Panc1 (cell line): ENCODE measurements at regions not wholly inside any gene's neighbourhood (a gene's known extent, or its start where the extent isn't known, plus 50 kb on each side); places are given as distances from the start of the nearest gene placed in this dataset.

Source experiments
- ATAC-seq: fragments of 200-7000 bp; cut with Tn5 transposase; 2 replicates; pipeline ENCODE4 v1.9.1; 2020; ENCODE audit warnings: mild to moderate bottlenecking, moderate library complexity
- BruUV-seq: library from RNA; stranded (reverse); fragments of 400-500 nt; replicated peaks from 2 replicates; lab custom pipeline; 2021; lab: Mats Ljungman, UMichigan
- CTCF ChIA-PET: fragments of 300-600 bp; sonication (Branson Sonifier 250); formaldehyde crosslinking; loops from one replicate; lab custom pipeline; 2022; ENCODE audit warnings: antibody characterized with exemption; lab: Charles Lee
- POLR2A ChIA-PET: fragments of 300-600 bp; sonication (Branson Sonifier 250); formaldehyde crosslinking; loops from one replicate; lab custom pipeline; 2022; ENCODE audit warnings: antibody characterized with exemption; lab: Charles Lee
- DNase-seq: peaks from one replicate; pipeline ENCODE4 v3.0.0-alpha.2; 2010; ENCODE audit warnings: low read depth, low spot score
- H3K27ac ChIP-seq: 2 replicates; pipeline ENCODE4 v1.5.1; 2011; ENCODE audit warnings: mild to moderate bottlenecking, low read length, inconsistent platforms
- H3K27me3 ChIP-seq: fragments of 200-500 bp; sonication (Bioruptor generic); 2 replicates; pipeline ENCODE4 v1.6.0; 2014; ENCODE audit warnings: low read length, inconsistent platforms; ENCODE audit not compliant: control insufficient read depth, insufficient read depth
- H3K36me3 ChIP-seq: fragments of 200-500 bp; sonication (Bioruptor generic); 2 replicates; pipeline ENCODE4 v1.5.1; 2014; ENCODE audit warnings: inconsistent platforms, mild to moderate bottlenecking, low read length, moderate library complexity; ENCODE audit not compliant: control insufficient read depth, insufficient read depth
- H3K4me1 ChIP-seq: 2 replicates; pipeline ENCODE4 v1.5.1; 2011; ENCODE audit warnings: inconsistent platforms, mild to moderate bottlenecking, low read length, moderate library complexity; ENCODE audit not compliant: control insufficient read depth, insufficient read depth
- H3K4me3 ChIP-seq, 2 experiments: 2 replicates each; pipeline ENCODE4 v1.5.1; 2011 to 2012; ENCODE audit warnings: low read depth in 2 of 2, low read length in 2 of 2, mild to moderate bottlenecking in 2 of 2, inconsistent platforms in 1 of 2, moderate library complexity in 1 of 2
- H3K9me3 ChIP-seq: fragments of 200-500 bp; sonication (Bioruptor generic); 2 replicates; pipeline ENCODE4 v1.5.1; 2014; ENCODE audit warnings: low read depth, mild to moderate bottlenecking, inconsistent platforms, low read length, moderate library complexity; ENCODE audit not compliant: control insufficient read depth, insufficient read depth
- CTCF ChIP-seq: fragments of 450-650 bp; IDR thresholded peaks from 2 replicates; pipeline ENCODE4 v1.5.1; 2017; ENCODE audit warnings: mild to moderate bottlenecking
- POLR2AphosphoS5 ChIP-seq: IDR thresholded peaks from 2 replicates; pipeline ENCODE4 v1.6.1; 2012; ENCODE audit warnings: mild to moderate bottlenecking, low read depth, low read length, moderate library complexity
- REST ChIP-seq, 2 experiments: IDR thresholded peaks; 2 replicates each; pipeline ENCODE4 v1.6.1; 2011 to 2012; ENCODE audit warnings: low read depth in 2 of 2, control low read depth in 1 of 2, low read length in 1 of 2, mild to moderate bottlenecking in 1 of 2, moderate library complexity in 1 of 2; ENCODE audit not compliant: insufficient read depth in 1 of 2
- SIN3A ChIP-seq: IDR thresholded peaks from 2 replicates; pipeline ENCODE4 v1.6.1; 2012; ENCODE audit warnings: low read depth, mild to moderate bottlenecking, low read length, moderate library complexity, borderline replicate concordance; ENCODE audit not compliant: insufficient read depth
- TCF7L2 ChIP-seq: IDR thresholded peaks from 2 replicates; pipeline ENCODE4 v1.6.1; 2011; ENCODE audit warnings: mild to moderate bottlenecking, low read depth, low read length, inconsistent platforms
- in situ Hi-C: cut with HindIII; loops from 2 replicates; pipeline ENCODE4 v1.10.0; 2016; ENCODE audit warnings: low sequenced_read_pairs, low pct_unique_long_range_greater_than_20kb
- intact Hi-C: fragments of 100-400 bp; cut with micrococcal nuclease; formaldehyde crosslinking; loops from one replicate; pipeline ENCODE4 v1.10.0; 2022; ENCODE audit not compliant: unreplicated experiment

DNA sequence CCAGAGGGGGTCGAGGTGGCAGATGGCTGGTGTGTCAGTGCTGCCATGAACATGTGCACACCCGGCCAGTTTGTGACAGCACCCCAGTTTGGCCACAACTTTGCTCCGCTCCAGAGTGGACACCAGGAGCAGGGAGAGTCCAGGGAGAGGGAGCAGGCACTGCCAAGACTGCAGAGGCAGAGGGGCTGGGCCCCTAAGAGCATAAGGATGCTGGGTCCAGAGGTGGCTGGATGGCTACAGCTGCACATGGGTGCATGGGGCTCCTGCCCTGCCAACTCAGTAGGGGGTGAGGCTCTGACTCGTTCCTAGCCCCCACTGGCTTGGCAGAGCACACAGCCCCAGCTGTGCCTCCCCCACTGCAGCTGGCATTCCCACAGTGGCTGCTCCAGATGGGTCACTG, 999.2 kb upstream of the CRIM1 start:
- TF ChIP-seq POLR2AphosphoS5 = no peak
- no peak for TF ChIP-seq TCF7L2
- TF ChIP-seq REST (IDR thresholded peaks at IDR 0.05; ENCODE audit: insufficient read depth in 1 of 2, low read depth in 2 of 2, low read length in 1 of 2) = no peak
- TF ChIP-seq CTCF = no peak
- TF ChIP-seq SIN3A = no peak
- Histone ChIP-seq H3K4me1 (no peaks in the 10 kb centered on the region), H3K27me3 (no peaks in the 10 kb centered on the region), H3K36me3 (no peaks in the 10 kb centered on the region), H3K4me3 (no peak overlapping the region), H3K9me3 (0 out of 2 replicates have a peak, but pooled peaks cover 3% of the 10 kb centered on the region), H3K27ac (no peak overlapping the region)
- intact Hi-C loops (no loop called here), in situ Hi-C loops (no loop called here)
- no TSS peak for BruUV-seq
- CTCF ChIA-PET = no interaction called here
- DNase-seq (no peak), ATAC-seq (no peak)
- POLR2A ChIA-PET = no interaction called here

DNA sequence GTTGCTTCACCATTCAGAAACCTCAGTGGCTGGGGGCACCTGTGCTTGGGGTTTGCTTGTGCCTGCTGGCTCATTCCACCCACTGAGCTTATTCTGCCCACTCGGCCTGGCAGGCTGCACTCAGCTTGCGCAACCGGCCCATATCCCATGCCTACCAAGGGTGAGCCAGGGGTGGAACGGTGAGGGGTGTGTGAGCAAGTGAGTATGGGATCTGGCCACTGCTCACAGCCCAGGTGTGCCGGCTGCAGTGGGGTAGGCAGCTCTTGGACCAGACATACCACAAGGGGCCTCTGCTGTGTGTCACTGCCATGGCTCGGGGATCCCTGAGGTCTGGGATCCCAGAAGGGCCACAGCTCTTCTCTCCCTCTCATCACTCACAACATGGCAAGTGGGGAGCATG, 1000.5 kb upstream of the CRIM1 start:
- Histone ChIP-seq H3K27ac (no peak overlapping the region), H3K9me3 (0 out of 2 replicates have a peak, but pooled peaks cover 3% of the 10 kb centered on the region), H3K4me3 (no peak overlapping the region), H3K4me1 (no peaks in the 10 kb centered on the region), H3K27me3 (no peaks in the 10 kb centered on the region), H3K36me3 (no peaks in the 10 kb centered on the region)
- no TSS peak for BruUV-seq
- DNase-seq = no peak
- ChIA-PET POLR2A (no interaction called here), CTCF (no interaction called here)
- ATAC-seq = no peak
- in situ Hi-C loops (no loop called here), intact Hi-C loops (no loop called here)
- no peak for TF ChIP-seq CTCF

GRCh38 chr2:35347561-35347960, 1008.0 kb upstream of the CRIM1 start:
- DNase-seq (no peak), ATAC-seq (no peak)
- no peaks in the 10 kb centered on the region for H3K27me3 ChIP-seq
- TF ChIP-seq POLR2AphosphoS5 (no peak), CTCF (no peak), SIN3A (no peak), TCF7L2 (no peak), REST (IDR thresholded peaks at IDR 0.05; ENCODE audit: insufficient read depth in 1 of 2, low read depth in 2 of 2, low read length in 1 of 2) (no peak)
- H3K4me3 ChIP-seq = no peak overlapping the region
- CTCF ChIA-PET = no interaction called here
- in situ Hi-C loops = no loop called here
- H3K9me3 ChIP-seq = no peaks in the 10 kb centered on the region
- BruUV-seq = no TSS peak
- H3K4me1 ChIP-seq = no peaks in the 10 kb centered on the region
- no peaks in the 10 kb centered on the region for H3K36me3 ChIP-seq
- intact Hi-C loops = no loop called here
- no peak overlapping the region for H3K27ac ChIP-seq
- POLR2A ChIA-PET = no interaction called here
